ENCODE measurements at regions not wholly inside any gene's neighbourhood (a gene's known extent, or its start where the extent isn't known, plus 50 kb on each side); places are given as distances from the start of the nearest gene placed in this dataset.

DNA sequence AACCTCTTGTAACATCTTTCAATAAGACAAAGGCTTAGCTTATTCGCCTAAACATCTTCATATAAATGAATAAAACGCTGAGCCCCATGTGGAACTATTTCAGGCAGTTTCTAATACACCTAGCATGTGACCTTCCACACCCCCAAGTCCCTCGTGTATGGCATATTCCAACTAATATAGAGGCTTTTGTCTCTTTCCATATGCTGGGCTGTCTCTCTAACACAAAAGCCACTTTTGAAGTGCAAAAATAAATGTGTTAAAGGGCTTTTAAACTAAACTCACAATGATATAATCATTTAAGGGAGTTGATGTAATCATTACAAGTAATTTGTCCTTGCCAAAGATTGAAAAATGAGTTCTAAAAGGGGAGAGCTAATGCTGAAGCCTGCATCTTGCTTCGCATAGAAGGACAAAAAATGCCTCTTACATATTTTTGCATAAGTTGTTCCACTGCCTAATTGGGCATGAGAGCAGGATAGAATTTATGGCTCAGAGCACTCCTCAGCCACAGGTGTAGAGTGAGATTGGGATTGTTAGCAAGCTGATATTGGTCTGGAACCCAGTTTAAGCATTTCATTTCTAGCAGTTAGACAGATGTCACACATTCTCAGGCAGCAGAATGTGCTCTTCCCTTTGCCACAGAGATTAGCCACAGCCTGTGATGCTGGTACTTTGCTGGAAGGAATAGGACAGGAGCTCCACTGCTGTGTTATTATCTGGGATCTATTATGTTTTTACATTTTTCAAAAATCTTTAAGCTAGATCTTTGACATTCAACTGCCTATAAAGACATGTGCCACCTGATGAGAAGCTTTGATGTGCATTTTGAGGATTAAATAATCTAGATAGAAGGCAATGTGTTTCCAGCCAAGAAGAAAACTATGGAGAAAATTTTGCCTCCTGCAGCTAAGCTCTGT lies 1044.4 kb downstream of the ADGRL2 start:
- DNase-seq = no peak

DNA sequence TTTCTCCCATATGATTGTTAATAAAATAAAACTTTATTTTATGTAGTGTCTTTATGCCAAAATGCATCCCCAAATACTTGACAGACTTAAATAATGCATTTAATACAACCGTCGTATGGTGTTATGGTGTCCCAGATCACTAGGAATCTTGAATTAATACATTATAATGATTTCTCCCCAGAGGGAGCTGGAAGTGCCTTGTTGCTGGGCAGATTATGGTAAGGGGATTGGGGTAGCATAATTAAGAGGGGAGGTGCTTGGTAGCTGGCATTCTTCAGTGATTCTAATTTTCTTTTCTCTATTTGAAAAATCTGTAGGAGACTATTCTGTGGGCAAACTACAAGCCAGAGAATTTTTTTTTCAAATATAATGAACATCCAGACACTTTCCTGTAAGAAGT lies 1043.7 kb downstream of the ADGRL2 start:
- DNase-seq = no peak

DNA sequence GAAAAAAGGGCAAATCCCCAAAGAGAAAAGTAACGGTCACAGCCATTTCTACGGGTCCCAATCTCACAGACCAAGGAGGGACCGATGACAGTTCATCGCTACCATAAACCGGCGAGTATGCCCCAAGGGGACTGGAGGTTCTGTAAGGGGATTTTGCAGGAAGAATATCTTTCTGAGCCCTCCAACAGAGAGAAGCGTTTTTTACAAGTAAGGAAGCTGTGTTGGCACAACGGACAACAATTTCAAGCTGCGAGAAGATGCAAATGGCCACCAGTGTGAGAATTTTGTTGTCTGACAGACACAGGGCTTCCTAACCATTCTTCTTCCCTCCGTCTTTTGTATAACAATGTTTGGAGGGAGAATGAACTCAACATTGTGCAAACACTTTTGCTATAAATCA lies 1043.1 kb downstream of the ADGRL2 start:
- DNase-seq = no peak

DNA sequence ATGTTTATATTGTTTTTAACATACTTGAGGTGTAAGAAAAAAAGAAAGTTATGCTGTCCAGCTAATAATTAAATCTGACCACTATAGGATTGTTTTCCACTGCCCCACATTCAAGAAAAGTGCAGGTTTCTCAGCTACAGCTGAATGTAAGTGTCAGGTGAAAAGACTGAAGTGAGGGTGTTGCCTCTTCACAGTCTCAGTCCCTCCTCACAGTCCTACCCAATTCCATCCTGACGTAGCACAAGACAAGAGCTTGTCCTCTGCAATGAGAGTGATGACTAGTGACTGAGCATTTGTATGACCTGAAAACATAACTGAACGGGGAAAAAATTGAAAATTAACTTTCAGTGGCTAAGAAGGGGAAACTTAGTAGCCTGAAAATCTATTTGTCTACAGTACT lies 1039.5 kb downstream of the ADGRL2 start:
- DNase-seq = no peak

DNA sequence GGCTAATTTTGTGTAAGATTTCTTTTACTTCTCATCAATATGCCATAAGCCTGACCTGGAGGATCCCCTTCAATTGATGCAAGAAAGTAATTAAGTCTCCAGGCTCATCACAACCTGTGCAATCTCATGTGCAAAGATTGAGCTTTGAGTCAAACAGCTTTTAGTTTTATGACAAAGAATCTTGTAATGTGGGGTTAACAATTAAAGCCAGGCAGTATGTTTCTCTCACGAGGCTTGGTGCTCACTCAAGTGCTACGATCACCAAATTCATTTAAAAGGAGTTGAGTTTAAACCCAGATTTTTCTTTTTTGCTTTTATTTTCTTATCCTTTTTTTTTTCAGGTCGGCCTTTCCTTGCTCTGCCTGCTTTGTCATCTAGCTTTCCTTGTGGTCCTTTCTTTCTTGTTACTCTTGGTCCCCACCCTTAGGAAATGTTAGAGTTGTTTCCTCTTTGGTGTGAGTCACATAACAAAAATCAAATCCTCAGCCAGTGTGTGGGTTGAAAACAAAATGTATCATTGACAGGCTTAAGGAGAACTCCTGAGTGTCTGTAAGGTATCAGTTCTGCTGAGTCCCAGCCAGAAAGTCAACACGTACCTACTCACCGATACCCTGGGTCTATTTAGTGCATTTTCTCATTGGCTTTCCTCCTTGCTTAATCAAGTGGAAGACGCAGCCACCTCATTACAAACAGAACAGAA lies 1037.2 kb downstream of the ADGRL2 start:
- no peak for DNase-seq

DNA sequence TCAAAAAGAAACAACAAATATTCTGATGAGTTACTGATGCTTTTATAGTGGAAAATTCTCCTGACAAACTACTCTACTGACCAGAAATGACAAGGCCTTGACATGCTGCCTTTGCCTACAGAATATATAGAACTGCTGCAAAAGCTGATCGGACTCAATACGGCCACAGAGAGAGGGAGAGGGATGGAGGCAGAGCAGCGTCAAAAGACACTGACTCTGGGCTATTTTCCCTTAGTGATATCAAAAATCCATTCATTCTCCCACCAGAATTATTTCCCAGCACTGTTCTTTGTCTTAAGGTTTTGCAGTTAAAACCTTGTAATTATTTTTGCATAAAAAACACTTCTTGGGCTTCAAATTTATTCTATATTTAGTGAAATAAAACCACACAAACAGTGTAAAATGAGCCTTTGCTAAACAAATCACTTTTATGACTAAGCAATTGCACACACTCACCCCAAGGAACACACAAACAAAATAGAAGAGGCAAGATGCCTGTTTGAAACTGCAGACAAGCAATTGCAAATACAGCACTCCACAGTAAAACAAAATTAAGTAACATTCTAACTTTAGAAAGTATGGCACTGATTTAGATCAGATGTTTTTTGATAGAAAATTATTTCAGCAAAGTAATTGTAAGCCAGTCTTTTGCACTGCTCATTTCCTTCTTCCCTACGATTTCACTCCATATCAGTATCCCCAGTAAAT lies 1036.4 kb downstream of the ADGRL2 start:
- DNase-seq = no peak

DNA sequence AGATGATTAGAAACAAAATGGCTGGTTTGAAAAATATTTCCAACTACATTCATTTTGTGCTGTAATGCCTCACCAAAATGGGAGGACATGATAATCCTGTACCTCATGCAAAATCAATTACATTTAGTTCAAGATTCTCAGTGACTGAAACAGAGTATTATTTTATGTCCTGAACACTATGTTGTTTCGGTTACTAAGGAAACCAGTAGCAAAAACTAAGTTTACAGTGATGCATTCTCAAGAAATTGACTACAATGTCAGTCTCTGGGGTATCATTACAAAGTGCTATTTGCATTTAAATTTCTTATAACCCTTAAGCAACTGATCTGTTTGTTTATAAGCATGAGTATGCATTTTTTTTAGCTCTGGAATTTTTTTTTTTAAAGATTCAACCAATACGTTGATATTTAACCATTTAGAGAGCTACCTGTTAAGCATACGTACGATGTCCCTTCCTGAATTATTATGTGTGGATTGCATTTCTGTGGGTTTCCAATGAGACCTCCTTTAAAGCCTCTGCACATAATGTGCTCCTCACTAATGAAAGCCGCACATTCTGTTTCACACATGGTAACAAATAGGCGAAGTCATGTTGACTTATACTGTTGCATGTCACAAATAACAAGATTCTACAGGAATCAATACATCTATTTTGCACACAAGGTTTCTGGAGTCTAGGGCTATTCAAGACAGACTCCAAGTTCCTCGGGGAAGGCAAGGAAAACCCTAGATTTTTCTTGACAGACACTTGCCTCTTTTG lies 1035.7 kb downstream of the ADGRL2 start:
- DNase-seq = no peak

DNA sequence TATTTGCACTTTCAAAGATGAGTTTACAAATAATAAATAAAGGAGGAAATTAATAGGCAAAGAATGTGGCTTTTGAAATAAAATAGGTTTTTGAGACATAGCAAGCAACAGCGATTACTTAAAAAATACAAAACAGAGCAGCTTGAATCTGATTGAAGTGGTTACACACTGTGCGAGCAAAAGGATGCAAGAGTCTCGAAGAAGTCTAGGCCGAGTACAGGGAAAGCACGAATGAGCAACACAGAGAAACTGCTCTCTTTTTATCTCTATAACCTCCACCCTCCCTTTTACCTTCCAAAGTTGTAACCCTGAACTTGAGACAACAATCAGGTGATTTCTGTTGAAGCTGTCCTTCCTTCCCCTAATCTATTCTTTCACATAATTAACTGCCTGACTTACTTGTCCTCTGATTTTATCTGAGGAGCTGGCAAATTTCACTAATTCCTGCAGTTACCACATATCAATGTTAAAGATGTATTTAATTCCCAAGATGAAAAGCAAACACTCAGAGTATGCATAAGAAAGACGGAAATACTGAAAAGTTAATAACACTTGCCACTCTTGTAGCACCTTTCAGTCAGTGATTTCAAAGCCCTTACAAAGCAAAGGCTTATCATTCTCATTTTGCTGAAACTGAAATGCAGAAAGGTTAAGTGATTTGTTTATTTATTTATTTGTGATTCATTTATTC lies 1030.1 kb downstream of the ADGRL2 start:
- no peak for DNase-seq

DNA sequence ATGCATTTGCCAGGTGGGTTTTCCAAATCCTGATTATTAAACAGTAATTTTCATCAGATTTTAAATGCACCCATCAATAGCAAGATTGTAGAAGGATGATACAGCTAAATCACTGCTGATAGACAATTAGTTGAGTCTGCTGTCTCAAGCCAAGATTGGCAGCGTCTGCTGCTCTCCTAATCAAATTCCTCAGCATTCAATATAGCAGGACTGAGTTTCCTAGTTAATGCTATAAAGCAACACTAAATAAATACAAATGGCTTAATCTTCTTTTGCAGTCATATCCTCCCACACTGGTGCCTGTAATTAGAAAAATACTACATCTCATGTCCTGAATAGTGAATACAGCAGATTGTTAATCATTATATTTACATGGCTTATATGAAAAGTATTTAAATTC lies 1028.8 kb downstream of the ADGRL2 start:
- DNase-seq = no peak

DNA sequence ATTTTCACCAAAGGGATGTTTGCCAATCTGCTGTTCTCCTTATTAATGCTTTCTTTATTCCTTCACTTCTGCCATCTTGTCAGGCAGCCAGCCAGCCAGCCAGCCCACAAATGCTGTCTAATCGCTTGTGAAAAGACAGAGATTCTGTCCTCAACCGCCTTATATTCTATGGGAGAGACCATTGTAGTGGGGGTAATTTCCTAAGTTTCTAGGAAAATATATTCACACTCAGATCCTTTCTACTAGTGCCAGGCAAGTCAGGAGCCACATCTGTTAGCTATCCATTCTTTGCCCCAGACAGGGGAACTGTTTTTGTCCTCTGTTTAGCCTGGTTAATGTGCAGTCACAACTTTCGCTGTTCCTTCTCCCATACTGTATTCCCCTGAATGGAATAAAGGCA lies 1023.1 kb downstream of the ADGRL2 start:
- no peak for DNase-seq

DNA sequence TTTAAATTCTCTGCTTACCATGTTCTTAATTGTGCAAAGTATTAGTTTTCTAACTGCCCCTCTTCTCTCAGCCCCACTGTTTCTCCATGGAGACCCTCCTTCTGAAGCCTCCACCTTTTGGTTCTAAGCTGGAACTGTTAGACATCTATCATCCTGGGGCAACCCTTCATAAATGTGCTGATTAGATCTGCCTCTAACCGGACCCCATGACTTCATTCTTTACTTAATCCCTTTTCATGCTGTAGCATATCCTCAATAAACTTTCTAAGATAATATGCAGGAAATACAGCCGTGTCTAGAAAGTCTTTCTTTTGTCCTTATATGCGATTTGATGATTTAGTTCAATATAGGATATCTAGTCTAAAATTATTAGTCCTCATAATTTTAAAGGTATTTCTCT lies 1020.1 kb downstream of the ADGRL2 start:
- DNase-seq = no peak

DNA sequence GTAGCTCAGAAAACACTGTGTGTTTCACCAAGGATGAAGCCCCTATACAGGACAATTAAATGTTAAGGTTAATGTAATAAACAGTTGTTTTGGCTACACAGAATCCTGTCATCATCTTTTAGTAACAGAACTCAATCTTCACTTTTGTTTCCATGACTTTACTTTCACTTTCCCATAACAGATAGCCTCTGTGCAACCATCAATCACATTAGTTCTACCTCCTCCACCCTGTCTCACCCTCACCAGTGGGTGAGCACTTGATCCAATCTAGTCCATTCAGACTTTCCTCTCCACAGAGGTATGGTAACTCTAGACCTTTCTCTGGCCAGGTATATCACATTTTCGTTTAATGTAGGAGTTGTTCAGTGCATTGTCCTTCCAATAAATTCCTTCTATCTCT lies 1018.5 kb downstream of the ADGRL2 start:
- no peak for DNase-seq

DNA sequence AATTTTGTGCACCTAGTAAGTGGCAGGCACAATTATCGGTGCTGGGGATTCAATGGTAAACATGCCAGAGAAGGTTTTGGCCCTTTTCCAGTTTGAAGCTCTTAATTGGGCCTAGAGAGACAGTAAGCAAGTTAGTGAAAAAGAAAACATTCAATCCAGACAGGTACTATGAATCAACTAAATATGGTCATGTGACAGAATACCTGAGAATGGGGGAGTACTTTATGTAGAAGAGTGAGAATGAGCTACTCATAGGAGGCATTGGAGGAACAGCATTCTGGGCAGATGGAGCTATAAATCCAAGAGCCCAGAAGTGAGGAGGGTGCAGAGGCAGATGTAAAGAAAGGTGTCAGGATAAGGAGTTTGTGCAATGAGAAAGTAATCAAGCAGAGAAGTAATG lies 1017.9 kb downstream of the ADGRL2 start:
- DNase-seq = no peak

DNA sequence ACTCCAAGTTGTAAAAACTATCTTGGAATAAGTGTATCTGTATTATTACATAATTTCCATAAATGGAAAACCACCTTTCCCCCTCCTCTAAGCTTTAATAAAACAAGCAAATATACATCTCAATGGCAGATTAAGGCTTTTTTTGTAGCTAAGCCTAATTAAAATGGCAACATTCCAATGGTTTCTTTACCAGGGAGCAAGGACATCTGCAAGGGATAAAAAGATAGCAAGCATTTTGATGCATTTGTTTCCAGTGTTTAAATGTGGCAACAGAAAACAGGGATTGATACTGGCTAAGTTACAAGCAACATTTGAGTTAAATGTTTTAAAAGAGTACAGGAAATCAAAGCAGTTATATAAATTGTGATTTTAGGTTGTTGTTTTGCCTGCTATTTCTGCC lies 1012.7 kb downstream of the ADGRL2 start:
- DNase-seq = no peak

DNA sequence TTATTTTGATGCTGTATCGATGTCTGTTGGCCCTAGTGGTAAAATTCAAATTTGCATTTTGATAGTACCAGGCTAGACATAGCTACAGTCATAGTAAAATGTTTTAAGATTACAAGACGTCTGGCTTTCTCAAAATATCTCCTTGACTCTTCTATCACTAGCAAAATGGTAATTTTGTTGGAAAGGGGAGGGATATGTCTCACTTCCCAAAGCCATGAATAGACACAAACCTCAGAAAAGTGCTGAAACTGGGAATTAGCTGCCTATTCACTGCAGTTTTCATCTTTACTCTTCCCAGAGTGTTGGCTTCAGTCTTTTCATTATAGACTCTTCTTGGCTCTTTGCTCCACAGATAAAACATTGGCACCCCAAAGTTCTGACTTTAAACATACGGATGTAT lies 1009.9 kb downstream of the ADGRL2 start:
- DNase-seq = no peak

DNA sequence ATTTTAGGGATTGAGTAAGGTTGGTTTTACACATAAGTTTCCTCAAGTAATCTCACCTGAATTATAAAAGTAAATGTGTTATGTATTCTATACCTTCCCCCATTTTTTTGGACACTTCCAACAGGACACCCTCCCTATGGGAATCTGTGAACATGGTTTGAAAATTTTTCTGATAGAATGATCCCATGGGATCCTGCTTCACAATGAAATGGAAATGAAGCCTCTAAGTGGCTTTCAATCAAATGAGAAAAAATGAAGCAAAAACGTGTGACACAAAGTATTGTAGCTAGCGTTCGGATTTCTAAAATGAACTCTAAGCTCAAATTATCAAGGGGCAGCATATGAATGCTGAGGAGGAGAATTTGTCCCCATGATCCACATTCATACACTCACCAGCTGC lies 1006.8 kb downstream of the ADGRL2 start:
- DNase-seq = no peak

DNA sequence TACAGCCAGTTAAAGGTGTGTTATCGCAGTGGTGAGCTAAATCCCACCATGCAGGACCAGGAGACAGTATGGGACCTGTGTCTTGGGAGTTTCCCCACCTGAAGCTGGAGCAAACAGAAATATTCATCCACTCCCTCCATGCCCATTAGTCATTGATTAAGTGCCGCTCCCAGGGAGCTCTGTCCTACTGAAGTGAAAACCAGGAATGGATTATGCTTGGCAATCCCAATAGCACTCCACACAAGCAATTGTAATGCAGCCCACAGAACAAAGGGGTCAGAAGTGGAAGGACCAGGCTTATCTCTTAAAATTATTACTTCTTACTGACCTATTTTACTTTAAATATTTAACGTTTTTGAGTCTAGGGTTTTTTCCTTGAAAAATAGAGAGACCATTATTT lies 1005.4 kb downstream of the ADGRL2 start:
- no peak for DNase-seq

DNA sequence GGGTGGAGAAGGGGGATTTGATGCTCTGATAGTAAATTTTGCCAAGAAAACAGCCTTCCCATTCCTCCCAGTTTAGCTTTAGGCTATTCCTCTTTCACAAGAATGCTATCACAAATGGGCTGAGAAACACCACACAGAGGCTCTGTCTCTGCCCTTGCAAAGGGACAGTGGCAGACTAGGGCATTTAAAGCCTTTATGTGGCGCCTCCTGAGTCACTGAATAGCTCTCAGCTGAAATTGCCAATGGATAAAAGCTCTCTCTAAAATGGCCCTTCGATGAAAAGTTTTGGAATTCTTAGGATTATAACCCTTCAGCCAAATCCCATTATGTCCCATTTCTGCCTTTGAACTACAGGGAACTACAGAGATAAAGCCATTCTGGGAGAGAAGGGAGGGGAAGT lies 1000.4 kb downstream of the ADGRL2 start:
- no peak for DNase-seq

DNA sequence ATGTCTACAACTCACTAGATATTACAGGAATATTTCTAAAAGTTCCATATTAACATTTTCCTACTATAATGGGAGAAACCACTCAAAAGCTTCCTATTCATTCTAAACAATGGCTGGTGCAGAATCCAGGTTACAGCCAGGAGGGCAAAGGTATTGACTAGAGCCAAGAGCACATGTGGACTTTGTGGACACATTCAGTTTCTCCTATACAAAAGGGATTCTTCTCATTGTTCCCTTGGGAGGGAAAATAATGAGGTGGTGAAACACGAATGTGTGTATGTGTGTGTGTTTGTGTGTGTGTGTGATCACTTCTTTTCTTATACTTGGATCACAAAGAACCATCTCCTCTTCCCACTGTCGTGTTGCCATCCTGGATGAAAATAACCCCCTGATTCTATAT lies 1000.0 kb downstream of the ADGRL2 start:
- DNase-seq = no peak

DNA sequence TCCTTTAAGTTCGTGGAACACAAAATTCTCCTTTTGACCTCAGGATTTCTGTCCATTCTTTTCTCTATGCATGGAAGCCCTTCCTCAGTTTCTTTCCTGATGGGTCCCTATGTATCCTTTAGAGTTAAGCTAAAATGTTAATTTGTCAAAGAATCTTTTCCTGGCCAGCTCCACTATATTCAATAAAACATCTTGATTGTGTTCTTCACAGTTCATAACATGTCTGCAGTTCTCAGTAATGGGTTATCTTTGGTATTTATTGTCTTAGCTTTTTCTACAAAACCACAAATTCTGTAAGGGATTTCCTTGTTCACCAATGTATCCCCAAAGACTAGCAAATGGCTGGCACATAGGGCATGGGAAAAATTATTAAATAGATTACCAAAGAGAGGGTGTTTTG lies 998.5 kb downstream of the ADGRL2 start:
- DNase-seq = no peak

DNA sequence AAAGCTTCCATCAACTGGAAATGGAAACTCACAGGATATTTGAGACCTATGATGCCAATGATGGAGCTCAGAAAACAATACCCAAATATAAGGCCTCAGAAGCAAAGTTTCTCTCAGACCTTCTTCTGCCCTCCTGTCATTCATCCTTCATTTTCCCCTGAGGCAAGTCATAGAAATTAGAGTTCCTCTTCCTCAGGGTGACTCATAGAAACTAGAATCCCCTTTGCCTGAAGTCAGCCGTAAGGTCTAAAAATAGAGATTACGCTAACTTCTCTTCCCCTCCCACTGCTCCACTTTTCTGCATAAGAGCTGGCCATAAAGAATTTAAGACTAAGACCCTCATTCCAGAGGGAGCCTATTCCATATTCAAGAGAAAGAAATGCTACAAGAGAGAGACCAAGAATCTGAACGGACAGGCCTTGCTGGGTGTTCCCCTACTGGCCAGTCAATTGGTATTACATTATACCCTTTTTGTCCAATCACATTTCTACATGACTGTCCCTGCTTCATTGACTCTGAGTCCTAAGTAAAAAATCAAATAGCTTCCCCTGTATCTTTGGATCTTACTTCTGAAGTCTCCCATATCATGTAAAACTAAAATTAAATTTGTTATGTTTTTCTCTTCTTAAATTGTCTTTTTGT lies 994.9 kb downstream of the ADGRL2 start:
- no peak for DNase-seq

DNA sequence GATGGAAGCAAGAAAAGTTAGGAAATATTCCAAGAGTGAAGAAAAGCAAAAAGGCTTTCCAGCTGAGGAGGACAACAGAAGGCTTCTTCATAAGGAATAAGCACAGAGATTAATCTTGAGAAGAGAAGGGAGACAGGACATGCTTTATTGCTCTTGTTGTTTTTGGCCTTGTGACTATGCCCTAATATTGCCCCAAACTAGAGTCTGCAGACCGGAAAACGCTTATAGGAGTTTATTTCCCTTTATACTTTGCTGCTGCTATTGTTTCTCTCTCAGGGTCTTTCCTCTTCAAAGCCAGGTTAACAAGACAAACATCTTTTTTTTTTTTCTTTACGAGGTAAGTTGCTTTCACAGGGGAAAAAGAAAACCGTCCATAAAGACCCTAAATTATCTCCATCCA lies 991.4 kb downstream of the ADGRL2 start:
- DNase-seq = no peak

All from hematopoietic multipotent progenitor cell treated with erythropoietin and hydrocortisone succinate and interleukin-3 and kit ligand, for 8 days (in vitro differentiated cells).